ENCODE measurements at regions not wholly inside any gene's neighbourhood (a gene's known extent, or its start where the extent isn't known, plus 50 kb on each side); places are given as distances from the start of the nearest gene placed in this dataset.

GRCh38 chr4:41799126-41799525 lies 50.6 kb upstream of the PHOX2B start:
- no peak for DNase-seq (ENCODE audit: low read depth)

More at GRCh38 chr4:41799126-41799525, 50.6 kb upstream of the PHOX2B start:
- no peak overlapping the region for H3K4me3 ChIP-seq (ENCODE audit: low read depth, low read length)

Measured in skeletal muscle cell (primary cell).